ENCODE measurements at regions not wholly inside any gene's neighbourhood (a gene's known extent, or its start where the extent isn't known, plus 50 kb on each side); places are given as distances from the start of the nearest gene placed in this dataset.

GRCh38 chr1:226474443-226475141, 66.7 kb upstream of the PARP1 start:
- no peak for TF ChIP-seq ZNF274 (IDR thresholded peaks at IDR 0.05; ENCODE audit: low read depth, low read length)
- TF ChIP-seq YY1 (IDR thresholded peaks at IDR 0.05; ENCODE audit: insufficient read depth, insufficient read length) = no peak
